Neural cell (in vitro differentiated cells): ENCODE measurements at regions not wholly inside any gene's neighbourhood (a gene's known extent, or its start where the extent isn't known, plus 50 kb on each side); places are given as distances from the start of the nearest gene placed in this dataset.

Source experiments
- H2AFZ ChIP-seq: fragments of 200-600, 300-800 bp; sonication (generic), shearing (Covaris generic); 2 replicates; pipeline ENCODE4 v1.6.0; 2014; ENCODE audit warnings: low read depth, mild to moderate bottlenecking, antibody characterized with exemption, low read length, moderate library complexity
- H3F3A ChIP-seq: fragments of 200-600 bp; shearing (Covaris generic); 2 replicates; pipeline ENCODE4 v1.6.1; 2016; ENCODE audit warnings: mild to moderate bottlenecking, moderate library complexity, mixed read lengths, antibody characterized with exemption, low read length; ENCODE audit not compliant: insufficient read depth, poor library complexity, severe bottlenecking
- H3K27ac ChIP-seq: fragments of 200-600, 300-800 bp; sonication (generic), shearing (Covaris generic); 2 replicates; pipeline ENCODE4 v1.5.1; 2014; ENCODE audit warnings: mild to moderate bottlenecking, low read length, moderate library complexity
- H3K27me3 ChIP-seq: fragments of 300-800, 200-600 bp; sonication (generic), shearing (Covaris generic); 2 replicates; pipeline ENCODE4 v1.6.0; 2014; ENCODE audit warnings: mild to moderate bottlenecking, low read depth, low read length, moderate library complexity; ENCODE audit not compliant: insufficient read depth
- H3K36me3 ChIP-seq: fragments of 300-800, 200-600 bp; sonication (generic), shearing (Covaris generic); 2 replicates; pipeline ENCODE4 v1.5.1; 2014; ENCODE audit warnings: mild to moderate bottlenecking, antibody characterized with exemption, low read length, moderate library complexity; ENCODE audit not compliant: insufficient read depth
- H3K4me2 ChIP-seq: fragments of 300-800, 200-600 bp; sonication (generic), shearing (Covaris generic); 2 replicates; pipeline ENCODE4 v1.6.0; 2014; ENCODE audit warnings: mild to moderate bottlenecking, low read length
- H3K4me3 ChIP-seq: fragments of 300-800, 200-600 bp; sonication (generic), shearing (Covaris generic); 2 replicates; pipeline ENCODE4 v1.5.1; 2014; ENCODE audit warnings: mild to moderate bottlenecking, low read length, moderate library complexity
- H3K79me2 ChIP-seq: fragments of 200-600 bp; shearing (Covaris generic); replicated peaks from 2 replicates; pipeline ENCODE4 v1.6.0; 2014; ENCODE audit warnings: mild to moderate bottlenecking, low read length, moderate library complexity; ENCODE audit not compliant: insufficient read depth
- H3K9ac ChIP-seq: fragments of 300-800, 200-600 bp; sonication (generic), shearing (Covaris generic); 2 replicates; pipeline ENCODE4 v1.6.1; 2016; ENCODE audit warnings: mild to moderate bottlenecking, low read length, mixed read lengths
- H3K9me2 ChIP-seq: fragments of 200-600 bp; shearing (Covaris generic); 2 replicates; pipeline ENCODE4 v1.6.1; 2016; ENCODE audit warnings: mild to moderate bottlenecking, low read length, mixed read lengths; ENCODE audit not compliant: insufficient read depth
- H3K9me3 ChIP-seq: fragments of 200-600, 300-800 bp; sonication (generic), shearing (Covaris generic); 2 replicates; pipeline ENCODE4 v1.6.1; 2016; ENCODE audit warnings: mild to moderate bottlenecking, mixed run types, low read length, moderate library complexity, mixed read lengths
- H4K20me1 ChIP-seq: fragments of 200-600 bp; shearing (Covaris generic); 2 replicates; pipeline ENCODE4 v1.6.1; 2016; ENCODE audit warnings: mild to moderate bottlenecking, mixed run types; ENCODE audit not compliant: insufficient read depth
- CTCF ChIP-seq: fragments of 450-650 bp; IDR thresholded peaks from 2 replicates; pipeline ENCODE4 v1.5.1; 2014; ENCODE audit warnings: antibody characterized with exemption, mild to moderate bottlenecking, moderate library complexity; ENCODE audit not compliant: poor library complexity, severe bottlenecking
- EP300 ChIP-seq: fragments of 450-650 bp; conservative IDR thresholded peaks from 2 replicates; pipeline ENCODE4 v1.6.1; 2014; ENCODE audit warnings: antibody characterized with exemption, mild to moderate bottlenecking, moderate library complexity; ENCODE audit not compliant: poor library complexity, severe bottlenecking
- EZH2 ChIP-seq: fragments of 200-600, 300-800 bp; shearing (Covaris generic), sonication (generic); IDR thresholded peaks from 2 replicates; pipeline ENCODE4 v1.6.1; 2014; ENCODE audit warnings: antibody characterized with exemption, low read length, borderline replicate concordance, mild to moderate bottlenecking; ENCODE audit not compliant: insufficient read depth, poor library complexity, severe bottlenecking
- MXI1 ChIP-seq: fragments of 450-650 bp; conservative IDR thresholded peaks from 2 replicates; pipeline ENCODE4 v1.6.1; 2014; ENCODE audit warnings: antibody characterized with exemption, mild to moderate bottlenecking; ENCODE audit not compliant: poor library complexity, severe bottlenecking
- POLR2AphosphoS5 ChIP-seq: IDR thresholded peaks from 2 replicates; pipeline ENCODE4 v1.6.1; 2012
- RAD21 ChIP-seq: fragments of 450-650 bp; conservative IDR thresholded peaks from 2 replicates; pipeline ENCODE4 v1.6.1; 2014; ENCODE audit warnings: antibody characterized with exemption, mild to moderate bottlenecking, moderate library complexity
- SMC3 ChIP-seq: fragments of 450-650 bp; conservative IDR thresholded peaks from 2 replicates; pipeline ENCODE4 v1.6.1; 2014; ENCODE audit warnings: antibody characterized with exemption, mild to moderate bottlenecking, moderate library complexity; ENCODE audit not compliant: poor library complexity
- TAF1 ChIP-seq: IDR thresholded peaks from 2 replicates; pipeline ENCODE4 v1.6.1; 2012; ENCODE audit warnings: low read depth
- TF ChIP-seq, protein P1 (sequence below): IDR thresholded peaks from 2 replicates; pipeline ENCODE4 v1.6.1; 2012; ENCODE audit warnings: borderline replicate concordance

DNA sequence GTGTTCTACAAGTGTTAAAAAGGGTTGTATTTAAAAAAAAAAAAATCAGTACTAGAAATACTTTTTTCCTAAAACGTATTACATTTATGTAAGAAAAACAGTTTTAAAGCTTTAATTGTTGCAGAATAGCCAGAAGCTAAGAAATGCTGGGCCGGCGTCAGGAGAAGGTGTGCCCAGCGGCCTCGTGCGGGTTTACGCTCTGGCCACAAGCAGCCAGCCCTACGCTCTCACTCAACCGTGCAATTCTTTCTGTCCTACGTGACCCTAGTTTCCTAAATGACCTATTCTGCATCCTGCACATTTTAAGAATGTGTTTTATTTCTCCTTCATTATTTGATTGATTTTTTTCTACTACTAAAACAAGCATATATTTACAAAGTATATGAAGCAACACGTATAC, 279.7 kb upstream of the KLF14 start:
- Histone ChIP-seq H3K36me3 (no peaks in the 10 kb centered on the region), H3K9me2 (no peaks in the 10 kb centered on the region), H3F3A (no peaks in the 10 kb centered on the region), H3K79me2 (no peaks in the 10 kb centered on the region), H3K4me3 (no peak overlapping the region), H3K4me2 (no peak overlapping the region), H3K27me3 (no peaks in the 10 kb centered on the region), H3K9ac (no peak overlapping the region), H4K20me1 (no peaks in the 10 kb centered on the region), H3K27ac (no peak overlapping the region), H2AFZ (no peak overlapping the region), H3K9me3 (no peaks in the 10 kb centered on the region)
- TF ChIP-seq EP300 = no peak
- TF ChIP-seq CTCF = no peak
- TF ChIP-seq TAF1 = no peak
- no peak for TF ChIP-seq RAD21
- TF ChIP-seq, protein P1, sequence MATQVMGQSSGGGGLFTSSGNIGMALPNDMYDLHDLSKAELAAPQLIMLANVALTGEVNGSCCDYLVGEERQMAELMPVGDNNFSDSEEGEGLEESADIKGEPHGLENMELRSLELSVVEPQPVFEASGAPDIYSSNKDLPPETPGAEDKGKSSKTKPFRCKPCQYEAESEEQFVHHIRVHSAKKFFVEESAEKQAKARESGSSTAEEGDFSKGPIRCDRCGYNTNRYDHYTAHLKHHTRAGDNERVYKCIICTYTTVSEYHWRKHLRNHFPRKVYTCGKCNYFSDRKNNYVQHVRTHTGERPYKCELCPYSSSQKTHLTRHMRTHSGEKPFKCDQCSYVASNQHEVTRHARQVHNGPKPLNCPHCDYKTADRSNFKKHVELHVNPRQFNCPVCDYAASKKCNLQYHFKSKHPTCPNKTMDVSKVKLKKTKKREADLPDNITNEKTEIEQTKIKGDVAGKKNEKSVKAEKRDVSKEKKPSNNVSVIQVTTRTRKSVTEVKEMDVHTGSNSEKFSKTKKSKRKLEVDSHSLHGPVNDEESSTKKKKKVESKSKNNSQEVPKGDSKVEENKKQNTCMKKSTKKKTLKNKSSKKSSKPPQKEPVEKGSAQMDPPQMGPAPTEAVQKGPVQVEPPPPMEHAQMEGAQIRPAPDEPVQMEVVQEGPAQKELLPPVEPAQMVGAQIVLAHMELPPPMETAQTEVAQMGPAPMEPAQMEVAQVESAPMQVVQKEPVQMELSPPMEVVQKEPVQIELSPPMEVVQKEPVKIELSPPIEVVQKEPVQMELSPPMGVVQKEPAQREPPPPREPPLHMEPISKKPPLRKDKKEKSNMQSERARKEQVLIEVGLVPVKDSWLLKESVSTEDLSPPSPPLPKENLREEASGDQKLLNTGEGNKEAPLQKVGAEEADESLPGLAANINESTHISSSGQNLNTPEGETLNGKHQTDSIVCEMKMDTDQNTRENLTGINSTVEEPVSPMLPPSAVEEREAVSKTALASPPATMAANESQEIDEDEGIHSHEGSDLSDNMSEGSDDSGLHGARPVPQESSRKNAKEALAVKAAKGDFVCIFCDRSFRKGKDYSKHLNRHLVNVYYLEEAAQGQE = no peak
- no peak for TF ChIP-seq EZH2
- TF ChIP-seq SMC3 = no peak
- no peak for TF ChIP-seq MXI1
- no peak for TF ChIP-seq POLR2AphosphoS5

DNA sequence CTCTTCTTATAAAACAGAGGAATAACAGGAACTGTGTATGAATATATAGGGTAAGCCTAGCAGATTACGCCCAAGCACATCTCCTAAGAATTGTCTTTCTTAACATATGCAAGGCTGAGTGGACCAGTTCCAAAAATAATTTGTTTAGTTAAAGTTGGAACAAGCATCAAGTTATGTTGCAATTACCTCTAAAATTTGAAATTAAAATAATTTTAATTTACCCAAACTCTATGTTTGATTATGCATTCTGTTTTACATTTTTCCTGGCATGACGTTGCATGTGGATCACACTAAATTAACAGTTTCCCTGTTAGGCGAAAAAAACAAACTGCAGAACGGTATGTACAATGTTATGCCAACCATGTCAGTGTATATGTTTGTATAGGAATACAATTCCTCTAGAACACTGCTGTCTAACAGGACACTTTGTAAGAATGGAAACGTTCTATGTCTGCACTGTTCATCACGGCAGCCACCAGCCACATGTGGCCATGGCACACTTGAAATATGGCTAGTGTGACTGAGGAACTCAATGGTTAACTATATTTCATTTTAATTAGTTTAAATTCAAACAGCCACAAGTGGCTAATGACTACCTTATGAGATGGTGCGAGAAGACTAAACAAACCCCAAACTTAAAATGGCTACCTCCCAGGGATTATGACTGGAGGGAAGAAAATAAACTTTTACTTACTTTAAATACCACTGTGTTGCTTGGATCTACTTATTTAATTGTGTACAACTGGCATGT, 281.1 kb upstream of the KLF14 start:
- no peak overlapping the region for H2AFZ ChIP-seq
- H3K4me2 ChIP-seq = no peak overlapping the region
- H3K27ac ChIP-seq = no peak overlapping the region
- no peak overlapping the region for H3K4me3 ChIP-seq
- H3F3A ChIP-seq = no peaks in the 10 kb centered on the region
- no peak overlapping the region for H3K9ac ChIP-seq
- no peaks in the 10 kb centered on the region for H3K27me3 ChIP-seq
- H3K9me2 ChIP-seq = no peaks in the 10 kb centered on the region
- H3K36me3 ChIP-seq = no peaks in the 10 kb centered on the region
- no peaks in the 10 kb centered on the region for H3K9me3 ChIP-seq
- no peaks in the 10 kb centered on the region for H3K79me2 ChIP-seq
- TF ChIP-seq CTCF = no peak
- TF ChIP-seq POLR2AphosphoS5 = no peak
- TF ChIP-seq EZH2 = no peak
- TF ChIP-seq MXI1 = no peak
- TF ChIP-seq SMC3 = no peak
- H4K20me1 ChIP-seq = no peaks in the 10 kb centered on the region
